Breast epithelium (tissue), 4 donors: ENCODE measurements at regions not wholly inside any gene's neighbourhood (a gene's known extent, or its start where the extent isn't known, plus 50 kb on each side); places are given as distances from the start of the nearest gene placed in this dataset.
"Not testable (repeated sequence)": the region's sequence is repeated elsewhere in the genome, so short reads cannot be mapped to it uniquely, and the experiment has no call there.

ENCODE experiments used
- DNase-seq, 2 donors: peaks; one replicate each; pipeline ENCODE4 v3.0.0-alpha.2; 2019; ENCODE audit warnings: low spot score in 2 of 2
- H3K27ac ChIP-seq, 2 donors: fragments of 200-600 bp; sonication (generic) in 1 of 2; one replicate each; pipeline ENCODE4 v1.5.1; 2016 to 2019; ENCODE audit warnings: mild to moderate bottlenecking in 1 of 2
- H3K27me3 ChIP-seq, 2 donors: fragments of 200-600 bp; sonication (generic) in 1 of 2; one replicate each; pipeline versions ENCODE4 v1.5.1 to v1.6.0; 2017 to 2019; ENCODE audit warnings: control low read depth in 1 of 2, mild to moderate bottlenecking in 1 of 2
- H3K36me3 ChIP-seq: fragments of 200-600 bp; one replicate; pipeline ENCODE4 v1.5.1; 2019
- H3K4me1 ChIP-seq, 2 donors: fragments of 200-600 bp; sonication (generic); one replicate each; pipeline ENCODE4 v1.5.1; 2016 to 2019; ENCODE audit warnings: control low read depth in 1 of 2
- H3K4me3 ChIP-seq, 3 donors: fragments of 200-600 bp; sonication (generic); 1 replicate in 2 of 3; 2 replicates in 1 of 3; pipeline ENCODE4 v1.5.1; 2016 to 2019; ENCODE audit warnings: mild to moderate bottlenecking in 3 of 3, moderate library complexity in 2 of 3
- H3K9me3 ChIP-seq, 2 donors: fragments of 200-600 bp; sonication (generic) in 1 of 2; one replicate each; pipeline ENCODE4 v1.5.1; 2016 to 2019; ENCODE audit warnings: control low read depth in 1 of 2
- POLR2A ChIP-seq: fragments of 450-650 bp; IDR thresholded peaks from one replicate; pipeline ENCODE4 v1.6.1; 2016; ENCODE audit warnings: antibody characterized with exemption, mild to moderate bottlenecking, moderate library complexity
- POLR2AphosphoS5 ChIP-seq, 3 donors: sonication (generic); formaldehyde crosslinking; IDR thresholded peaks; one replicate each; pipeline ENCODE4 v1.6.1; 2017; ENCODE audit warnings: antibody characterized with exemption in 3 of 3
- intact Hi-C: fragments of 100-400 bp; cut with DNase I; formaldehyde crosslinking; loops from one replicate; pipeline ENCODE4 v1.15.1; 2023; ENCODE audit warnings: low total_unique reads
- TF ChIP-seq, protein P1 (sequence below), 3 donors: fragments of 450-650 bp; IDR thresholded peaks; one replicate each; pipeline ENCODE4 v1.5.1; 2016 to 2017; ENCODE audit warnings: antibody characterized with exemption in 3 of 3, mild to moderate bottlenecking in 3 of 3, moderate library complexity in 3 of 3

DNA sequence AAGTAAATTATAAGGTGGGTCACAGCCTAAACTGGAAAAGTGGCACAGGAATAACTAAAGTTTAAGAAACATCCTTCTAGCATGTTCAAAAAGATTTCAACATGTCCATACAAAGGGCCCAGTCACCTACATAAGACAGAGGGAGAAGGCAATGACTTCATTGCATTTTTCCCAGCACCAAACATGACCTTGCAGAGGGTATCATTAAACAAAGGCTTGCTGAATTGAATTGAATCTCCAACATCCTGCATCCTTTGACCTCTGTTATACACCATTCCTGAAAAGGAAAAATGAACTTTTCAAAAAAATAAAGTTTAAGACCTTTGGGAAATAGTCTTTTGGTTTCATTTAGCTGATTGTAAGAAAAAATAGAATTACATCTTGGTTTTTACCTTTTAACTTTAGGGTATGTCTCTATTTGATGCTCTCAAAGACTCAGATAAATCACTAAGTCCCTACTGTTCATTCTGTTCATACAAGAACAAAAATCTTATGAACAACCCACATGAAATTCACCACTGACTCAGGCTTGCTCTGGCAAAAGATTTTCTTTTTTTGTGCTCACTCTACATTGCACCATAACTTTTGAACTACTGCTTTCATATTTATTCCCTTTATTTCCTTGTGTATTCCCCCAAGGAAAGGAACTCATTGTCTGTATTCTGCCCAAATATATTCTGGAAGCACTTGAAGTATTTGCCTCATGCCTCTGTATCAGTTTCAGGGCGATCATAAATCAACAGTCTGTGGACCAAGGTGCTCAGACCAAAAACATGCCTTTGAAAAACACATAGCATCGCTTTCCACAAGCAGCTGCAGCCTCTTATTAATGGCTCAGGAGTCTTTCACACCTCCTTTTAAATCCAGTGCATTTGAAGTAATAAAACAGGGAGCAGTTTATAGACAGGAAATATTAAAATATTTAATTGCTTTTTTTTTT is 121.7 kb downstream of the DUSP6 start:
- Histone ChIP-seq H3K4me3 (no peak overlapping the region), H3K36me3 (no peaks in the 10 kb centered on the region), H3K9me3 (no peaks in the 10 kb centered on the region), H3K27me3 (no peaks in the 10 kb centered on the region), H3K4me1 (peaks cover 4 to 5% of the 10 kb centered on the region in 2 donors), H3K27ac (peak overlapping the region in 1 of 2 donors; percentile 40)
- TF ChIP-seq, protein P1, sequence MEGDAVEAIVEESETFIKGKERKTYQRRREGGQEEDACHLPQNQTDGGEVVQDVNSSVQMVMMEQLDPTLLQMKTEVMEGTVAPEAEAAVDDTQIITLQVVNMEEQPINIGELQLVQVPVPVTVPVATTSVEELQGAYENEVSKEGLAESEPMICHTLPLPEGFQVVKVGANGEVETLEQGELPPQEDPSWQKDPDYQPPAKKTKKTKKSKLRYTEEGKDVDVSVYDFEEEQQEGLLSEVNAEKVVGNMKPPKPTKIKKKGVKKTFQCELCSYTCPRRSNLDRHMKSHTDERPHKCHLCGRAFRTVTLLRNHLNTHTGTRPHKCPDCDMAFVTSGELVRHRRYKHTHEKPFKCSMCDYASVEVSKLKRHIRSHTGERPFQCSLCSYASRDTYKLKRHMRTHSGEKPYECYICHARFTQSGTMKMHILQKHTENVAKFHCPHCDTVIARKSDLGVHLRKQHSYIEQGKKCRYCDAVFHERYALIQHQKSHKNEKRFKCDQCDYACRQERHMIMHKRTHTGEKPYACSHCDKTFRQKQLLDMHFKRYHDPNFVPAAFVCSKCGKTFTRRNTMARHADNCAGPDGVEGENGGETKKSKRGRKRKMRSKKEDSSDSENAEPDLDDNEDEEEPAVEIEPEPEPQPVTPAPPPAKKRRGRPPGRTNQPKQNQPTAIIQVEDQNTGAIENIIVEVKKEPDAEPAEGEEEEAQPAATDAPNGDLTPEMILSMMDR (IDR thresholded peaks at IDR 0.05) = no peak
- TF ChIP-seq POLR2AphosphoS5 (IDR thresholded peaks at IDR 0.05) (no peak), POLR2A (no peak)
- intact Hi-C loops = no loop called here
- no peak for DNase-seq

DNA sequence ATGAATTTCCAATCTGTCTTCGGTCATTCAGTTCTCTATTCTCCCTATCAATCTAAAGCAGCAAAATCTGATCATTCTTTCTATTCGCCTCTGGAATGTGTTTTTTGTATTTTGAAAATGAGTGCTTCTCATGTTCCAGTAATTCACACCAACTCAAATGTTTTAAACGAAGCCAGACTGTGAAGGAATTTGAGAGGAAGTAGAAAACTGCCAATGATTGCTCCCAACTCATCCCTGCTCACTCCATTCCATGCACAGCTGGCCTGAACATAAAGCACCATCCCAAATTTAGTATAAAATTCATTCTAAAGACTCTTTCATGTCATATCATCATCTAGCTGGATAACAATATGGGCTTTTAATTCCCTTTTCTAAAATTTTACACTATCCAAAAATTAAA is 123.8 kb downstream of the DUSP6 start:
- Histone ChIP-seq H3K36me3 (no peaks in the 10 kb centered on the region), H3K4me3 (no peak overlapping the region), H3K27ac (no peak overlapping the region), H3K9me3 (no peaks in the 10 kb centered on the region), H3K4me1 (peaks cover 4 to 5% of the 10 kb centered on the region in 2 donors), H3K27me3 (no peaks in the 10 kb centered on the region)
- DNase-seq = no peak
- intact Hi-C loops = no loop called here
- TF ChIP-seq, protein P1 (IDR thresholded peaks at IDR 0.05) = no peak
- no peak for TF ChIP-seq POLR2AphosphoS5 (IDR thresholded peaks at IDR 0.05)
- no peak for TF ChIP-seq POLR2A

DNA sequence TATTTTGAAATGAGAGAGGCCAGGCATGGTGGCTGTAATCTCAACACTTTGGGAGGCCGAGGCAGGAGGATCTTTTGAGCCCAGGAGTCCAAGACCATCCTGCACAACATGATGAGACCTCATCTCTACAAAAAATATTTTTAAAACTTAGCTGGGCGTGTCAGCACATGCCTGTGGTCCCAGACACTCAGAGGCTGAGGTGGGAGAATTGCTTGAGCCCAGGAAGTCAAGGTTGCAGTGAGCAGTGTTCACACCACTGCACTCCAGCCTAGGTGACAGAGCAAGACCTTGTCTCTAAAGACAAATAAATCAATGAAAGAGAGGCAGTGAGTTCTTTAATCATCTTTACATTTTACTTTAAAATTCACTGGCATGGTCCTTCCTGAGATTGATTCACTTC is 124.5 kb downstream of the DUSP6 start:
- H3K36me3 ChIP-seq = no peaks in the 10 kb centered on the region
- no peak overlapping the region for H3K4me3 ChIP-seq
- H3K9me3 ChIP-seq = no peaks in the 10 kb centered on the region
- H3K27me3 ChIP-seq = no peaks in the 10 kb centered on the region
- no peak for DNase-seq
- H3K4me1 ChIP-seq = peaks cover 4 to 5% of the 10 kb centered on the region in 2 donors
- intact Hi-C loops = no loop called here
- TF ChIP-seq POLR2AphosphoS5 (IDR thresholded peaks at IDR 0.05) = no peak
- no peak for TF ChIP-seq POLR2A
- TF ChIP-seq, protein P1 (IDR thresholded peaks at IDR 0.05) = no peak
- H3K27ac ChIP-seq = no peak overlapping the region

DNA sequence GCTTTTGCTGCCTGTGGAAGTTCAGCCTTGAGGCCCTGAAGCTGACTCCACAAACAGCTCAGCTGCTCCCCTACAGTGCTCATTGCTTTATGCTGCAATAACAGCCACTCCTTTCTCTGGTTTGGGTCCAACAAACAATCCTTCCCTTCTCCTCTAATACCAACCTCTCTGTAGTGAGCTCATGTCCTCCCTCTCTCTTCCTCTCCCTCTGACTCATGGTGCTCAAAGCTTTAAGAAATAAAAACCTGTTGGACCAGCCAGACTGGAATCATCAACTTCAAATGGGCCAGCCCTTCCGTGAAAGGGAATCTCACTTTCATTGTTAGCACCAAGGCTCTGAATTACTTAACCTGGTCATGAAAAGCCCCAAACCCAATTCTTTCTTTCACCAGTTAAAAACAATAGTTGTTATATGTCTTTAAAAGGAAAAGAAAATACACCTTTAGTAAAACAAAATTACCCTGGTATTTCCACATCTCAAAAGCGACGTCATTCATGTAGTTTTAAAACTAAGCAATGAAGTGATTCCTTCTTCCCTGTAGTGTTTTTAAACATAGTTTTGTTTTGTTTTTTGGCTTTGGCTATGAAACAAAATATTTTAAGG is 126.4 kb downstream of the DUSP6 start:
- no peaks in the 10 kb centered on the region for H3K36me3 ChIP-seq
- H3K27ac ChIP-seq = peak overlapping the region; percentile 64 to 89
- TF ChIP-seq POLR2AphosphoS5 (IDR thresholded peaks at IDR 0.05) = peak in 2 of 3 donors; percentile 72 to 89
- TF ChIP-seq, protein P1 (IDR thresholded peaks at IDR 0.05) = no peak
- no peaks in the 10 kb centered on the region for H3K9me3 ChIP-seq
- peaks cover 2 to 3% of the 10 kb centered on the region in 2 donors for H3K4me1 ChIP-seq
- DNase-seq = peak in 1 of 2 donors; percentile 75
- no peaks in the 10 kb centered on the region for H3K27me3 ChIP-seq
- intact Hi-C loops = no loop called here
- H3K4me3 ChIP-seq = no peak overlapping the region

DNA sequence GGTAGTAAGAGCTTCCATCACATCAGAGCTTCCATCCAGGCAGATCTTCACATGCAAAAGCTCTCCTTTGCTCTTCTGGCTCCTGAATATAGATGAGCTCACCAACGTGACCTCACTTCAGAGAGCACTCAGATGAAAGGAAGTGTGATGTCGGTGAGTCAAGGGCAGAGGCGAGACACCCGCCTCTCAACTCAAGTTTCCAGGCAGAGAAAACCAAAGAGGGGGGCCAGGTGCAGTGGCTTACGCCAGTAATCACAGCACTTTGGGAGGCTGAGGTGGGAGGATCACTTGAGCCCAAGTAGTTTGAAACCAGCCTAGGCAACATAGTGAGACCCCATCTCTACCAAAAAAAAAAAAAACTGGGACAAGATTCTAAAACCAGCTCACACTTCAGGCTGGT is 126.9 kb downstream of the DUSP6 start:
- H3K27me3 ChIP-seq = no peaks in the 10 kb centered on the region
- H3K27ac ChIP-seq = peak overlapping the region; percentile 64 to 89
- DNase-seq = peak in 1 of 2 donors; percentile 20
- no peaks in the 10 kb centered on the region for H3K36me3 ChIP-seq
- no peaks in the 10 kb centered on the region for H3K4me1 ChIP-seq
- no peak for TF ChIP-seq POLR2A
- TF ChIP-seq POLR2AphosphoS5 (IDR thresholded peaks at IDR 0.05) = no peak
- TF ChIP-seq, protein P1 (IDR thresholded peaks at IDR 0.05) = no peak
- H3K9me3 ChIP-seq = no peaks in the 10 kb centered on the region
- no peak overlapping the region for H3K4me3 ChIP-seq
- intact Hi-C loops = no loop called here

DNA sequence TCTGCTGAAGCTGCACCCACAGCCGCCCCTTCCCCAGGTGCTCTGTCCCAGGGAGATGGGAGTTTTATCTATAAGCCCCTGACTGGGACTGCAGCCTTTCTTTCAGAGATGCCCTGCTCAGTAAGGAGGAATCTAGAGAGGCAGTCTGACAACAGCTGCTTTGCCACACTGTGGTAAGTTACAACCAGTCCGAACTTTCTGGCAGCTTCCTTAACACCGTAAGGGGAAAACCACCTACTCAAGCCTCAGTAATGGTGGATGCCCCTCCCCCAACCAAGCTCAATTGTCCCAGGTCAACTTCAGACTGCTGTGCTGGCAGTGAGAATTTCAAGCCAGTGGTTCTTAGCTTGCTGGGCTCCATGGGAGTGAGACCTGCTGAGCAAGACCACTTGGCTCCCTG is 129.7 kb downstream of the DUSP6 start:
- intact Hi-C loops, H3K4me3 ChIP-seq, H3K9me3 ChIP-seq, DNase-seq, H3K36me3 ChIP-seq, H3K27ac ChIP-seq, H3K4me1 ChIP-seq, H3K27me3 ChIP-seq: not testable (repeated sequence)
